ENCODE measurements at regions not wholly inside any gene's neighbourhood (a gene's known extent, or its start where the extent isn't known, plus 50 kb on each side); places are given as distances from the start of the nearest gene placed in this dataset.

DNA sequence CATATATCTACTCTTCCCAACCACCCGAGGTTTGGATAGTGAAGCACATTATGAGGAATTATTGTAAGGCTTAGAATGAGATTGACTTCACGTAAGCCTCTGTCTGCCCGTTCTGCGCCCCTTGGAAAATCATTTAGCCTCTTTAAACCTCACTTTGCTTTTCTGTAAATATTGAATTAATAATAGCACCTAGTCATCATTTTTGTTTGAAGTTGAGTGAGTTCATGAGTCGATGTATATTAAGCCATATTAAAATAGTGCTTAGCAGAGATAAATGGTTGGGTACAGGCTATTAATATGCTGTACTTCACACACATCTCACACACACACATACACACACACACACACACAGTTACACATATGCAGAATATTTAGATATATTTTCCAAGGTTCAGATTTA lies 344.8 kb upstream of the EYS start:
- 0% methylated on average over 5 of the region's 5 CpGs for WGBS (ENCODE audit: insufficient coverage, low coverage, missing lambda C conversion rate)

DNA sequence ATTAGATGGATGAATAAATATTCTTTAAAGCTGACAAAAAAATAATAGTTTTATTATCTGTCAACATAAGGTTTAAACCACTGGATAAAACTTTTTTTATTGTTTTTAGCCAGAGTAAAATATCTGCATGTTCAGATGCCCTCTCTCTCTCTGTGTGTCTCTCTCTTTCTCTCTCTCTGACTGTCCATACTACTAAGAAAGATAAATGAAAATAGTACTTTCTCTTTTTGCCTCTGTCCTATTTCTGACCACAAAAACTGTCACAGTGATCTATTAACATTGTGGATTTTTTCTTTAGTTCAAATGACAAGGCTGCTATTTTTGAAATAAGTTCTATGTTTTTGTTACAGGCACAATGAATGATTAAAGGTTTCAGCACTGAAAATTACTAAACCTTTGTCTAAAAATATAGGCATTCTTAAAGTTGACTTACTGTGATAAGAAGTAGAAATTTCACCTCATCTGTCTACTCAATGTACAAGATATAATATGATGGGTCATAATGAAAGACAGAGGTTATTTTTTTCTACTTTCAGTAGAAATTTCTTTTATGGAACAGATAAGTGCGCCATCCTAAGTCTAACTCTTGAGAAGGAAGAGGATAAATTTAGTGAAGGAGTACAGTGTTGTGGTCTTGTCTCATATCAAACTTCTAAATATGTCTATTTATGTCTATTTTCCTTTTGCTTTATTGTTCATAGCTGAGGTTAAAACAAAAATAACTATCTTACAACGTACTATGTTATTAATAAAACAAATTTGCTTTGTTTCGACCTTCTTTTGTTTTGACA lies 341.9 kb upstream of the EYS start:
- H3K9ac ChIP-seq (ENCODE audit: insufficient read depth in 1 of 2, low read depth in 2 of 2, low read length in 2 of 2), result no peak overlapping the region
- in situ Hi-C loops (cut with MboI), result no loop called here
- intact Hi-C loops (cut with micrococcal nuclease), result no loop called here
- no peaks in the 10 kb centered on the region for H3K4me1 ChIP-seq (replicated peaks in 1 of 2; ENCODE audit: control insufficient read depth in 2 of 2, insufficient read depth in 2 of 2, low read length in 2 of 2)
- ChIA-PET POLR2A (no interaction called here), CTCF (ENCODE audit: low intra/inter-chr PET ratio) (no interaction called here)
- no peaks in the 10 kb centered on the region for H3K79me2 ChIP-seq (ENCODE audit: control insufficient read depth, insufficient read depth, low read length)
- no peaks in the 10 kb centered on the region for H3K9me1 ChIP-seq (ENCODE audit: control insufficient read depth, insufficient read depth, low read length)
- no peak overlapping the region for H2AFZ ChIP-seq (ENCODE audit: low read depth, low read length)
- no TSS peak for BruUV-seq (replicated peaks)
- H3K4me2 ChIP-seq (ENCODE audit: insufficient read depth, low read length), result no peak overlapping the region
- ATAC-seq (no peak), DNase-seq (ENCODE audit: extremely low read depth in 1 of 4, low spot score in 3 of 4) (no peak), FAIRE-seq (no peak)
- 0% methylated on average over 3 of the region's 3 CpGs for WGBS (ENCODE audit: insufficient coverage, low coverage, missing lambda C conversion rate)
- H3K36me3 ChIP-seq (ENCODE audit: control insufficient read depth, insufficient read depth, low read length), result no peaks in the 10 kb centered on the region
- no peaks in the 10 kb centered on the region for H3K27me3 ChIP-seq (ENCODE audit: control insufficient read depth in 2 of 2, insufficient read depth in 2 of 2, low read length in 2 of 2)
- no peak overlapping the region for H3K4me3 ChIP-seq
- no peak overlapping the region for H3K27ac ChIP-seq (ENCODE audit: extremely low read depth, low read depth, low read length)
- H3K9me3 ChIP-seq (replicated peaks; ENCODE audit: control insufficient read depth, insufficient read depth, low read depth, low read length), result no peaks in the 10 kb centered on the region
- no peaks in the 10 kb centered on the region for H4K20me1 ChIP-seq (replicated peaks; ENCODE audit: control insufficient read depth, insufficient read depth, low read length)
- TF ChIP-seq, protein P1, sequence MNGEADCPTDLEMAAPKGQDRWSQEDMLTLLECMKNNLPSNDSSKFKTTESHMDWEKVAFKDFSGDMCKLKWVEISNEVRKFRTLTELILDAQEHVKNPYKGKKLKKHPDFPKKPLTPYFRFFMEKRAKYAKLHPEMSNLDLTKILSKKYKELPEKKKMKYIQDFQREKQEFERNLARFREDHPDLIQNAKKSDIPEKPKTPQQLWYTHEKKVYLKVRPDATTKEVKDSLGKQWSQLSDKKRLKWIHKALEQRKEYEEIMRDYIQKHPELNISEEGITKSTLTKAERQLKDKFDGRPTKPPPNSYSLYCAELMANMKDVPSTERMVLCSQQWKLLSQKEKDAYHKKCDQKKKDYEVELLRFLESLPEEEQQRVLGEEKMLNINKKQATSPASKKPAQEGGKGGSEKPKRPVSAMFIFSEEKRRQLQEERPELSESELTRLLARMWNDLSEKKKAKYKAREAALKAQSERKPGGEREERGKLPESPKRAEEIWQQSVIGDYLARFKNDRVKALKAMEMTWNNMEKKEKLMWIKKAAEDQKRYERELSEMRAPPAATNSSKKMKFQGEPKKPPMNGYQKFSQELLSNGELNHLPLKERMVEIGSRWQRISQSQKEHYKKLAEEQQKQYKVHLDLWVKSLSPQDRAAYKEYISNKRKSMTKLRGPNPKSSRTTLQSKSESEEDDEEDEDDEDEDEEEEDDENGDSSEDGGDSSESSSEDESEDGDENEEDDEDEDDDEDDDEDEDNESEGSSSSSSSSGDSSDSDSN (IDR thresholded peaks at IDR 0.05; ENCODE audit: borderline replicate concordance in 1 of 2, low read depth in 2 of 2, low read length in 2 of 2), result no peak
- TF ChIP-seq KAT7 (CRISPR knock-in tag; IDR thresholded peaks at IDR 0.05; ENCODE audit: borderline replicate concordance), result no peak
- TF ChIP-seq SETDB1 (IDR thresholded peaks at IDR 0.05; ENCODE audit: low read length), result no peak
- no peak for TF ChIP-seq CEBPB (tag; IDR thresholded peaks at IDR 0.05)
- TF ChIP-seq ZNF197 (CRISPR knock-in tag; IDR thresholded peaks at IDR 0.05; ENCODE audit: low read depth), result no peak
- TF ChIP-seq ZNF384 (IDR thresholded peaks at IDR 0.05; ENCODE audit: low read depth, low read length), result no peak
- TF ChIP-seq SP1 (CRISPR knock-in tag; IDR thresholded peaks at IDR 0.05), result no peak
- no peak for TF ChIP-seq MBD2 (IDR thresholded peaks at IDR 0.05; ENCODE audit: borderline replicate concordance, low read depth)
- no peak for TF ChIP-seq NFATC3 (IDR thresholded peaks at IDR 0.05)
- TF ChIP-seq U2AF2 (optimal IDR thresholded peaks at IDR 0.05; ENCODE audit: low read depth, low read length), result no peak
- no peak for TF ChIP-seq CXXC5 (CRISPR knock-in tag; IDR thresholded peaks at IDR 0.05)

More for the DNA sequence above, 344.8 kb upstream of the EYS start:
- no TSS peak for BruUV-seq (replicated peaks)
- Histone ChIP-seq H3K9me3 (replicated peaks; ENCODE audit: control insufficient read depth, insufficient read depth, low read depth, low read length) (no peaks in the 10 kb centered on the region), H3K9ac (ENCODE audit: insufficient read depth in 1 of 2, low read depth in 2 of 2, low read length in 2 of 2) (no peak overlapping the region), H3K27ac (ENCODE audit: extremely low read depth, low read depth, low read length) (no peak overlapping the region), H4K20me1 (replicated peaks; ENCODE audit: control insufficient read depth, insufficient read depth, low read length) (no peaks in the 10 kb centered on the region), H3K79me2 (ENCODE audit: control insufficient read depth, insufficient read depth, low read length) (no peaks in the 10 kb centered on the region), H3K27me3 (ENCODE audit: control insufficient read depth in 2 of 2, insufficient read depth in 2 of 2, low read length in 2 of 2) (no peaks in the 10 kb centered on the region), H2AFZ (ENCODE audit: low read depth, low read length) (no peak overlapping the region), H3K9me1 (ENCODE audit: control insufficient read depth, insufficient read depth, low read length) (no peaks in the 10 kb centered on the region), H3K4me3 (no peak overlapping the region), H3K36me3 (ENCODE audit: control insufficient read depth, insufficient read depth, low read length) (no peaks in the 10 kb centered on the region), H3K4me2 (ENCODE audit: insufficient read depth, low read length) (no peak overlapping the region), H3K4me1 (replicated peaks in 1 of 2; ENCODE audit: control insufficient read depth in 2 of 2, insufficient read depth in 2 of 2, low read length in 2 of 2) (no peaks in the 10 kb centered on the region)
- TF ChIP-seq, protein P2, sequence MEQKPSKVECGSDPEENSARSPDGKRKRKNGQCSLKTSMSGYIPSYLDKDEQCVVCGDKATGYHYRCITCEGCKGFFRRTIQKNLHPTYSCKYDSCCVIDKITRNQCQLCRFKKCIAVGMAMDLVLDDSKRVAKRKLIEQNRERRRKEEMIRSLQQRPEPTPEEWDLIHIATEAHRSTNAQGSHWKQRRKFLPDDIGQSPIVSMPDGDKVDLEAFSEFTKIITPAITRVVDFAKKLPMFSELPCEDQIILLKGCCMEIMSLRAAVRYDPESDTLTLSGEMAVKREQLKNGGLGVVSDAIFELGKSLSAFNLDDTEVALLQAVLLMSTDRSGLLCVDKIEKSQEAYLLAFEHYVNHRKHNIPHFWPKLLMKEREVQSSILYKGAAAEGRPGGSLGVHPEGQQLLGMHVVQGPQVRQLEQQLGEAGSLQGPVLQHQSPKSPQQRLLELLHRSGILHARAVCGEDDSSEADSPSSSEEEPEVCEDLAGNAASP (IDR thresholded peaks at IDR 0.05), result no peak
- TF ChIP-seq NEUROD1 (IDR thresholded peaks at IDR 0.05; ENCODE audit: borderline replicate concordance, low read depth, low read length, partially characterized antibody), result no peak
- TF ChIP-seq ILF3 (IDR thresholded peaks at IDR 0.05; ENCODE audit: borderline replicate concordance), result no peak
- ATAC-seq (no peak), DNase-seq (ENCODE audit: extremely low read depth in 1 of 4, low spot score in 3 of 4) (no peak), FAIRE-seq (no peak)
- in situ Hi-C loops (cut with MboI), result no loop called here
- ChIA-PET CTCF (ENCODE audit: low intra/inter-chr PET ratio) (no interaction called here), POLR2A (no interaction called here)
- intact Hi-C loops (cut with micrococcal nuclease), result no loop called here

All from K562 (cell line).